Parathyroid adenoma (tissue), 2 donors: ENCODE measurements at regions not wholly inside any gene's neighbourhood (a gene's known extent, or its start where the extent isn't known, plus 50 kb on each side); places are given as distances from the start of the nearest gene placed in this dataset.

Experiments used
- H2AFZ ChIP-seq: fragments of 300-600 bp; sonication (generic); one replicate; pipeline ENCODE4 v1.7.0; 2017; ENCODE audit warnings: antibody characterized with exemption, mild to moderate bottlenecking
- H3K27ac ChIP-seq: fragments of 300-600 bp; sonication (generic); one replicate; pipeline ENCODE4 v1.7.0; 2017
- H3K27me3 ChIP-seq: fragments of 300-600 bp; sonication (generic); one replicate; pipeline ENCODE4 v1.7.0; 2017; ENCODE audit warnings: low read length; ENCODE audit not compliant: control insufficient read depth, insufficient read depth
- H3K36me3 ChIP-seq: fragments of 300-600 bp; sonication (generic); one replicate; pipeline ENCODE4 v1.7.0; 2017; ENCODE audit warnings: low read length; ENCODE audit not compliant: control insufficient read depth, insufficient read depth
- H3K4me1 ChIP-seq: fragments of 300-600 bp; sonication (generic); one replicate; pipeline ENCODE4 v1.7.0; 2017; ENCODE audit warnings: control low read depth
- H3K4me2 ChIP-seq: fragments of 300-600 bp; sonication (generic); one replicate; pipeline ENCODE4 v1.7.0; 2017; ENCODE audit warnings: low read length
- H3K4me3 ChIP-seq: fragments of 300-600 bp; sonication (generic); one replicate; pipeline ENCODE4 v1.7.0; 2017; ENCODE audit warnings: low read depth, low read length
- H3K79me2 ChIP-seq: fragments of 300-600 bp; sonication (generic); one replicate; pipeline ENCODE4 v1.7.0; 2017; ENCODE audit warnings: control low read depth
- H3K9ac ChIP-seq: fragments of 300-600 bp; sonication (generic); one replicate; pipeline ENCODE4 v1.7.0; 2017; ENCODE audit warnings: mild to moderate bottlenecking
- H3K9me3 ChIP-seq: fragments of 300-600 bp; sonication (generic); one replicate; pipeline ENCODE4 v1.7.0; 2017; ENCODE audit warnings: low read length; ENCODE audit not compliant: control insufficient read depth
- TF ChIP-seq, protein P1 (sequence below): fragments of 300-600 bp; sonication (generic); IDR thresholded peaks from one replicate; pipeline ENCODE4 v1.7.0; 2017; ENCODE audit warnings: antibody characterized with exemption, mild to moderate bottlenecking
- donor health status: primary hyperparathyroidism.

DNA sequence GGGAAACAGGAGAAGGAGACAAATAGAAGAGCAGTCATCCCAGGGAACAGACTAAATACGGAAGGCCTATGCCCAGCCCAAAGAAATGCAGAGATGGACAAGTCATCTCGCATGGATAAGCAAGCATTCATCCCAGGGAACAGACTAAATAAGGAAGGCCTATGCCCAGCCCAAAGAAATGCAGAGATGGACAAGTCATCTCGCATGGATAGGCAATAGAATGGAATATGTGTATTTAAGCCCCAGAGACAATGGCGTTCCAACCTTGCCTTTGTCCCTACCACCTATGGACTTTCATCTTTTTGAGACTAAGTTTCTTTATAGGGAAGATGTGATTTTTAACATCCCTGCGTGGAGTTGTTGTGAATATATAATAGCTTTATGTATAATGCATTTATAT is 242.2 kb upstream of the TNC start:
- no peaks in the 10 kb centered on the region for H3K79me2 ChIP-seq
- no peaks in the 10 kb centered on the region for H3K36me3 ChIP-seq
- H3K4me3 ChIP-seq = no peak overlapping the region
- no peaks in the 10 kb centered on the region for H3K4me1 ChIP-seq
- TF ChIP-seq, protein P1, sequence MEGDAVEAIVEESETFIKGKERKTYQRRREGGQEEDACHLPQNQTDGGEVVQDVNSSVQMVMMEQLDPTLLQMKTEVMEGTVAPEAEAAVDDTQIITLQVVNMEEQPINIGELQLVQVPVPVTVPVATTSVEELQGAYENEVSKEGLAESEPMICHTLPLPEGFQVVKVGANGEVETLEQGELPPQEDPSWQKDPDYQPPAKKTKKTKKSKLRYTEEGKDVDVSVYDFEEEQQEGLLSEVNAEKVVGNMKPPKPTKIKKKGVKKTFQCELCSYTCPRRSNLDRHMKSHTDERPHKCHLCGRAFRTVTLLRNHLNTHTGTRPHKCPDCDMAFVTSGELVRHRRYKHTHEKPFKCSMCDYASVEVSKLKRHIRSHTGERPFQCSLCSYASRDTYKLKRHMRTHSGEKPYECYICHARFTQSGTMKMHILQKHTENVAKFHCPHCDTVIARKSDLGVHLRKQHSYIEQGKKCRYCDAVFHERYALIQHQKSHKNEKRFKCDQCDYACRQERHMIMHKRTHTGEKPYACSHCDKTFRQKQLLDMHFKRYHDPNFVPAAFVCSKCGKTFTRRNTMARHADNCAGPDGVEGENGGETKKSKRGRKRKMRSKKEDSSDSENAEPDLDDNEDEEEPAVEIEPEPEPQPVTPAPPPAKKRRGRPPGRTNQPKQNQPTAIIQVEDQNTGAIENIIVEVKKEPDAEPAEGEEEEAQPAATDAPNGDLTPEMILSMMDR = no peak
- no peak overlapping the region for H3K9ac ChIP-seq
- no peak overlapping the region for H3K4me2 ChIP-seq
- H3K9me3 ChIP-seq = no peaks in the 10 kb centered on the region
- H3K27ac ChIP-seq = no peak overlapping the region
- H2AFZ ChIP-seq = no peak overlapping the region
- no peaks in the 10 kb centered on the region for H3K27me3 ChIP-seq

DNA sequence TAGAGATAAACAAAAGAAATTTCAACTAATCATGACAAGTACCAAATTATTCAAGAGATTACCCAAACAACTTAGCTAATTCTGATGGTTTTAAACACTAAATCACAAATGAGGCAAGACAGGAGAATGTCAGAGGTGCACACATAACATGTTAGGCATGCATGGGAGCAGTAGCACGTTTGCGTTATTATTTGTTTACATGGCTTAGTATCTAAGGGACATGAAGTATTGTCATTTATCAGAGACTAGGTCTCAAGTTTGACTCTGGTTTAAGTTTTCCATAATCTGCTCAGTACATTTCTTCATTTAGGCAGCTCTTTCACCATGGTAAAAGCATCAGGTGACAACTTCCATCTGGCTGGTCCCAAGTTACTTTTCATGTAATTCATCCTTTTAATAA is 244.1 kb upstream of the TNC start:
- no peak overlapping the region for H2AFZ ChIP-seq
- H3K27me3 ChIP-seq = no peaks in the 10 kb centered on the region
- no peak overlapping the region for H3K4me3 ChIP-seq
- TF ChIP-seq, protein P1 = no peak
- H3K27ac ChIP-seq = no peak overlapping the region
- H3K79me2 ChIP-seq = no peaks in the 10 kb centered on the region
- no peaks in the 10 kb centered on the region for H3K4me1 ChIP-seq
- no peak overlapping the region for H3K4me2 ChIP-seq
- H3K36me3 ChIP-seq = no peaks in the 10 kb centered on the region
- H3K9ac ChIP-seq = no peak overlapping the region
- H3K9me3 ChIP-seq = no peaks in the 10 kb centered on the region

DNA sequence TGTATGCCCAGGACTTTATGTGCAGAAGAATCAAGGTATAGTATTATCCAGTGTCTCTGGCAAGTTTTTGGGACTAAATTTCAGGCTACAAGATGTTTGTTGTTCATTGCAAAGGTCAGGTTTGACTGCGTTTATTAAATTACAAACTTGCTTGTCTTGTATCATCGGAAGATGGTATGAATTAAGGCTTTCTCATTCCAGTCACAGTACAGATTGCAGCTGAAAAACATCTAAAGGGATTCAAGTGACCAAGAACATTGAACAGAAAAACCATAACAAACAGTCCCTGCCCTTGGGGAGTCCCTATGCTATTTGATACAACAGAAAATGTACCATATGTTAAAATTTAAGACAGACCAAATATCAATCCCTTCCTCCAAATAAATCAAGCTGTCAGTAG is 244.7 kb upstream of the TNC start:
- Histone ChIP-seq H3K79me2 (no peaks in the 10 kb centered on the region), H3K36me3 (no peaks in the 10 kb centered on the region), H3K9ac (no peak overlapping the region), H3K4me3 (no peak overlapping the region), H2AFZ (no peak overlapping the region), H3K4me2 (no peak overlapping the region), H3K27ac (no peak overlapping the region), H3K4me1 (no peaks in the 10 kb centered on the region), H3K9me3 (no peaks in the 10 kb centered on the region), H3K27me3 (no peaks in the 10 kb centered on the region)
- TF ChIP-seq, protein P1 = no peak

- no peak overlapping the region for H3K4me2 ChIP-seq
- H3K9ac ChIP-seq = no peak overlapping the region
- H3K27me3 ChIP-seq = no peaks in the 10 kb centered on the region
- H3K79me2 ChIP-seq = no peaks in the 10 kb centered on the region
- H3K36me3 ChIP-seq = no peaks in the 10 kb centered on the region
- H3K9me3 ChIP-seq = no peaks in the 10 kb centered on the region
- H3K27ac ChIP-seq = no peak overlapping the region
- no peaks in the 10 kb centered on the region for H3K4me1 ChIP-seq
- no peak overlapping the region for H2AFZ ChIP-seq
- TF ChIP-seq, protein P1 = no peak
- no peak overlapping the region for H3K4me3 ChIP-seq
These were observed 247.0 kb upstream of the TNC start for GRCh38 chr9:115364991-115365390.

DNA sequence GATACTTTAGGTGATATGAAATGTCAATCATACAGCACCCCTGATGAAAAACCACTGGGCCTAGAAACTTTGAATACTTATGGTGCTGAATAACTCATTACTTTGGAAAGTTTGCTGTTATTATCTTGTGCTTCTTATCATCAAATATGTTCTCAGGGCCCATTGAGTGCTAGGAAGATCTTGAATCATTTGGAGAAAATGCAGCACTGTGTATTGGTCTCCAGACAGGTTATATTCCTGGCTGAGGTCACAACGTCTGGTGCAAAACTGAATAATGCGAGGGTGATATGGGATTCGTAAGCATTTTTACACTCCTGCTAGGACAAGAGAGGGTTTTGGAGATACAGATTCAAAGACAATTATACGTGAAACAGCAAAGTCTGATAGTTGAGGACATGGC is 249.4 kb upstream of the TNC start:
- Histone ChIP-seq H3K4me2 (no peak overlapping the region), H3K9me3 (no peaks in the 10 kb centered on the region), H3K27ac (no peak overlapping the region), H2AFZ (no peak overlapping the region), H3K4me3 (no peak overlapping the region), H3K79me2 (no peaks in the 10 kb centered on the region), H3K36me3 (no peaks in the 10 kb centered on the region), H3K4me1 (no peaks in the 10 kb centered on the region), H3K27me3 (no peaks in the 10 kb centered on the region), H3K9ac (no peak overlapping the region)
- TF ChIP-seq, protein P1 = no peak
